Medulla oblongata (tissue), 1 donor: ENCODE measurements at regions not wholly inside any gene's neighbourhood (a gene's known extent, or its start where the extent isn't known, plus 50 kb on each side); places are given as distances from the start of the nearest gene placed in this dataset.
A peak's percentile ranks its signal among the peaks of the same experiment; 100 is the strongest.
"Not testable (repeated sequence)": the region's sequence is repeated elsewhere in the genome, so short reads cannot be mapped to it uniquely, and the experiment has no call there.

Experiments used
- DNase-seq: peaks from one replicate; pipeline ENCODE4 v3.0.0-alpha.2; 2015; ENCODE audit errors: extremely low spot score

- no peak for DNase-seq
Observed at GRCh38 chr9:713091-713490, 128.4 kb upstream of the DMRT1 start.

DNA sequence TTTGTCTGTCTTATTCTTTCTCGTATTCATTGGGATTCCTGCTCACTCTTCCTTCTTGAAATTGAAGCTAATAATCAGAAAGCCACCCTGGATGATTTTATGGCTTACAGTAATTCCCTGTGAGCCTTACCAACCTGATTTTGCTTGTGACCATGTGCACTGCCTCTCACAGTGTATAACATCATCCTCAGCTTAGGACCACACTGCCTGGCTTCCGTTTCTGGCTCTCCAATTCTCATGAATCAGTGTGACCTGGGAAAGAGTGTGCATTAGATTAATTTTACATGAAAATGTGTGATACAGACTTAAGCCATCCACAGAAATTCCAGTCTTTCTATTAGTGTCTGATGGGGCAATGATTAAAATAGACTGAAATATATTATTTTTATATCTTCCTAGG is 126.8 kb upstream of the DMRT1 start:
- DNase-seq, result no peak

GRCh38 chr9:715300-715699 is 126.2 kb upstream of the DMRT1 start:
- peak; percentile 41 for DNase-seq

DNA sequence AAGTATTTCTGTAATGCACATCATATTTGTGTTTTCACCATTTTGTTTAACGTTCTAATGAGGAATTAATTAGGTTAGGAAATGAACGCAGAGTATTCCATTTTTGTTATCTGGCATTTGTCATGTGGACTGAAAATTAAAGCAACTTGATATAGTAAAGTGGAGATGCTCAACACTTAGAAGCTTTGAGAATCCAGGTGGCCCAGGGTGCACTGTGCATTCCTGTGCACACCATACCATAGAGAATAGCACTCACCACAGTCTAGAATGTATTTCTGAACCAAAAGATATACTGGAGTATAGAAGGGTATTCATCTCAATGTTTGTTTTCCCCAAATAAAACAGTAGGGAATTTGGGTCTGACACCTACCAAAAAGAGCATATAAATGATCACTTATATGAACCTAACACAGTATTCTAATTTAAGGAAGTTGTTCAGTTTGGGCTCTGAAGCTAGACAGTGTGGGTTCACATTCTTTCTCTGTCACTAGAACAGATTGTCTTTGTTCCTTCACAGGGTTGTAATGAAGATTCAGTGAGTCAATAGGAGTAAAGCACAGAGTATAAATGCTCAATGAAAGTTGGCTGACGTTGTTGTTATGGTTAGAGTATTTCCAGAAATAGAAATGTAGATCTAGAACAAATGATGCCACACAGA is 125.6 kb upstream of the DMRT1 start:
- DNase-seq, result peak; percentile 80

DNA sequence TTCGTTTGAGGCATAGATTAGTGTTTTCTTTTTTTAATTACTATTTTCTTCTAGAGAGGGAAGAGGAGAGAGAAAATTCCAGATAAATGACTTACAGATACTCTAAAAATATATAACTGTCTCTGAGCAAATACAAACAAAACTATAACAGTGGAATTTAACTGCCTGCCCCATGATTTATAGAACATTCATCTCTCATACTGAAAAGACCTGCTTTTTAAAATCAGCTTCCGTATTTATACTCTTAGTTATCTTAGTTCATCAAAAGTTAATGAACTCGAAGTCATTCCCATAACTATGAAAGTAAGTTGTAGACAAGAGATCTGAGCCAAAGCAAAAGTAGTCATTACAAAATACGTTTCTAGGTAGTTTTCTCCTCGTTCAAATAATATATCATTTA is 123.8 kb upstream of the DMRT1 start:
- DNase-seq, result no peak

DNA sequence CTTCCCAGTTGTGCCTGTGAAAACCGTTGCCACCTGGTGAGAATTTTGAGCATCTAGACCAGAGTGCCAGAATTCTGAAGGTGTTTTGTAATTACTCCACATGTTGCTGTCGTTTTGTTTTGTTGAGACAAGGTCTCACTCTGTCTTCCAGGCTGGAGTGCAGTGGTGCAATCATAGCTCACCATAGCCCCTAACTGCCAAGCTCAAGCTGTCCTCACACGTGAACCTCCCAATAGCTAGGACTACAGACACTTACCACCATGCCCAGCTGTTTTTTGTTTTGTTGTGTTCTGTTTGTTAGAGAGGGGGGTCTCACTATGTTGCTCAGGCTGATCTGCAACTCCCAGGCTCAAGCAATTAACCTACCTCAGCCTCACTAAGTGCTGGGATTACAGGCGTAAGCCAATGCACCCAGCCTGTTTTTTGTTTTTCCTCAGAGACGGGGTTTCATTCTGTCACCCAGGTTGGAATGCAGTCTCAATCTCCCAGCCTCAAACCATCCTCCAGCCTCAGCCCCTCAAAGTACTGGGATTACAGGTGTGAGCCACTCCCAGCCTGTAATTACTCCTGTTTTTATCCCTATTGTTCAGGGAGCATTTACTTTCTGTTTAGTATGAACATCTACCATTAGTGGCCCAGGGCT is 121.1 kb upstream of the DMRT1 start:
- DNase-seq, result no peak

- DNase-seq, result no peak
Observed at GRCh38 chr9:722388-722980, 119.0 kb upstream of the DMRT1 start.

- not testable (repeated sequence) for DNase-seq
Observed at GRCh38 chr9:724461-724860, 117.0 kb upstream of the DMRT1 start.

DNA sequence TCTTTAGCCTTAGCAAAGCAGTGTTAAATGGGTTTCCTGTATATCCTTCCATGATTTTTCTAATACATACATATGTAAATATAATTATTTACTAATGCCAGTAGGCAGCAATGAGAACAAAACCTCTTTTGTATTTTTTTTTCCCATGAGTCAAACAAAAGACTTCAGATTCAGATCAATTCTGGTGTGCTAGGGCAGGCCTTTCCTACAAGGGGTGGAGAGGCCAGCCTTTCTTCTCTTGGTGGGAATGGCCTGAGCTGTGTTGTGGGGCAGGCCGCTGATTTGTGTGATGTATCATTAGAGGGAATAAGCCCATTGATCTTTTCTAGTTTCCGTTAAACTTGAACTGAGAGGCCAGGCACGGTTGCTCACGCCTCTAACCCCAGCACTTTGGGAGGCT is 115.5 kb upstream of the DMRT1 start:
- DNase-seq, result peak; percentile 54

GRCh38 chr9:727767-728166 is 113.7 kb upstream of the DMRT1 start:
- DNase-seq, result no peak

GRCh38 chr9:728535-728934 is 113.0 kb upstream of the DMRT1 start:
- DNase-seq, result no peak

- no peak for DNase-seq
Observed at GRCh38 chr9:731474-731873, 110.0 kb upstream of the DMRT1 start.

GRCh38 chr9:734831-735511 is 106.5 kb upstream of the DMRT1 start:
- peak; percentile 75 for DNase-seq

- no peak for DNase-seq
Observed at GRCh38 chr9:737400-738120, 103.9 kb upstream of the DMRT1 start.

DNA sequence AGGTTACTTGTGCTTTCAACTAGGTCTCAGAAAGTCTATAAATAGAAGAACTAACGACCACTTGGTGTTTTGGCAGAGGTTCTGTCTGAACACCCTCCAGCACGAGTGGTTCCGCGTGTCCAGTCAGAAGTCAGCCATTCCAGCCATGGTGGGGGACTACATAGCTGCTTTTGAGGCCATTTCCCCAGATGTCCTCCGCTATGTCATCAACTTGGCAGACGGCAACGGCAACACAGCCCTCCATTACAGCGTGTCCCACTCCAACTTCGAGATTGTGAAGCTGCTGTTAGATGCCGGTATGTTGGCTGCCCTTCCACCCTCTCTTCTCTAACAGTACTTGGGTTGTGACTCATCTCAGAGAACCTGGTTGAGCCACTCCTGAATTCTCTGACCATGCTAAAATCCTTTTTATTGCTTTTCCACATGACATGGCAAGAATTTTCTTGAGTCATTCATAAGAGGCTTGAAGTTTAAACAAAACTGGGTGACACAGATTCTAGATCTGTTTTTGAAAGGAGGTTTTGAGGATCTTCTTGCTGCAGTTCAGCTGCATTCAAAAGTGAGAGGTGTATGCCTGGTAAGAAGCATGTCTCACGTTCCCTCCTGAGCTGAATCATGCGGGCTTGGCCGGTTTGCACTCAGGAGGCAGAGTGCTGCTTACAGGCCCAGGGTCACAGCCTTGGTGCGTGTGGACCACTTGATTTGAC is 103.1 kb upstream of the DMRT1 start:
- DNase-seq, result no peak

- DNase-seq, result no peak
Observed at GRCh38 chr9:739362-739761, 102.1 kb upstream of the DMRT1 start.

DNA sequence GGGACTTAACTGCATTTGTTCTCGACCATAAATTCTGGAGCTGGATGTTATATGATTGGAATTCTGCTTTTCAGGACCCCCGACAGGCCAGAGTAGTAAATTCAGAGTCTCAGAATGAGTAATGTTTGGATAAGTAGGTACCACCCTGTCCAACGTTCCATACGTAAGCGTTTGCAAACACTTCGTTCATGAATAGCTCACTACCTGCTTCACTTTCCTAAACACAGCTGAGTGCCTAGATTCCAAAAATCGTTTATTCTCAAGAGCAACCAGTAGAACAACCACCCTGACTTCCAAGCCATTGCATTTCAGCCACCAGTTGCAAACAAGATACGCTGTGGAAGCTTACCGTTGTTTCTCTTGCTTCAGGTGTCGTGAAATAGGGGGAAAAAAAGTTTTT is 101.3 kb upstream of the DMRT1 start:
- DNase-seq, result no peak

GRCh38 chr9:742104-742503 is 99.4 kb upstream of the DMRT1 start:
- DNase-seq, result no peak

GRCh38 chr9:742914-743589 is 98.4 kb upstream of the DMRT1 start:
- DNase-seq, result no peak

DNA sequence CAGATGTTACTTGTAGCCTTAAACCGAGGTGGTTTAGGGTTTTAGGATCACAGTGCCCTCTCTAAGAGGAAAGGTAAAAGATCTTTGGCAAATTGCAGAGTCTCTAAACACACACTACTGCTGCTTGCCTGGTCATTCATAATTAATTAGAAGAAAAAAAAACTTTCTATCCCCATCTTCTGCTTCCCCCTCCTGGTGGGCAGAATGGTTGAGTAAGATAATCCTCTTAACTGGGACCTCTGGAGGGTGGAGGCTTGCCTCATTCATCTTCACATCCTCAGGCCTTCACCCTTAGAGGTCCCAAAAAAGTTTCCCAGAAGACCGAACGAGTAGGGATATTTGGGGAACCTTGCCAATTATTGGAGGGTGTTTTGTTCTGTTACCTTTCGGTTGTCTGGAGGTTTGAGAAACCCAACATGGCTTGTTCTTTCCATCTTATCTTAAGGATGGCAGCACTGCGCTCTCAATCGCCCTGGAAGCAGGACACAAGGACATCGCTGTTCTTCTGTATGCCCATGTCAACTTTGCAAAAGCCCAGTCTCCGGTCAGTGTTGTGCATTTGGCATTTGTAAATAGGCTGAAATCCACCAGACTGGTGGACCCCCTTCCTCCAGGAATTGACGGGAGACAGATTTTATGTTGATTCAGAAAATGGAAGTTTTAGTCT is 97.3 kb upstream of the DMRT1 start:
- DNase-seq, result no peak
